HG03439 (cell line): ENCODE measurements at regions not wholly inside any gene's neighbourhood (a gene's known extent, or its start where the extent isn't known, plus 50 kb on each side); places are given as distances from the start of the nearest gene placed in this dataset.

Experiments used
- ATAC-seq: cut with Tn5 transposase; IDR thresholded peaks from one replicate; pipeline ENCODE4 v1.9.1; 2021; ENCODE audit warnings: mild to moderate bottlenecking, moderate library complexity; ENCODE audit not compliant: unreplicated experiment

GRCh38 chr2:67701011-67701410, 303.9 kb downstream of the ETAA1 start:
- no peak for ATAC-seq

DNA sequence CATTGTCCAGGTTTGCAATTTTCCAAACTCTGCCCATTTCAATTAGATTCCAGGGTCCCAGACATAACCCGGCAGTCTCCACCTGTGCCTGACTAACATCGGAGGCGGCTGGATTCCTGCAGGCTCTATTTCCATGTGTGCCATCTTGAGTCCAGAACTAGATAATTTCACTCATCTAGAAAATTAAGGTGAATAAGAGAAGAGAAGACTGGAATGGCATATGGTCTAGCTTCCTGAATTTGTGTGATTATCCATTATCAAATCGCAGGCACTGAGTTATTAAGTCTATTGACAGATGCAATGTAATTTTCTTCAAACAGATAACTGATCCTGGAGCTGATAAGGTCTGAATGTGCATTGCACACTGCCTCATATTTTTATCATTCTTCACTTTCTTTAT, 305.2 kb downstream of the ETAA1 start:
- ATAC-seq, result no peak

DNA sequence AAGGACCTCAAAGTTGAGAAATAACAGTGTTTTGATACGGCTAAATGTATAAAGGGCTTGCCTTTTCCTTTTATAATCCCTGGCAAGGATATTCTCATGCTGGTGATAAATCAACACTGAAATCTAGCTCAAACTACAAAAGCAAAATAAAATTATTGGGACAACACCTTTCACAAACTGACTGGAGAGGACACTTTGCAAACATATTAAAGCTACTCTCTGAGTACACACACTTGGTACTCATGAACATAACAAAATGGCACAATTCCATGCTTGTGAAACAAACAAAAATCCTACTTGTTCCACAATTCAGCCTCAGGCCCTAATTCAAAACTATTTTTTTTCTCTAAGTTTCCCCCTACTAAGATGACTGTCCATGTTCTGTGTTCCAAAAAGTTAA, 305.8 kb downstream of the ETAA1 start:
- no peak for ATAC-seq

- ATAC-seq, result no peak
These were observed 308.9 kb downstream of the ETAA1 start for GRCh38 chr2:67706082-67706481.

GRCh38 chr2:67707896-67708295, 310.8 kb downstream of the ETAA1 start:
- ATAC-seq, result no peak

DNA sequence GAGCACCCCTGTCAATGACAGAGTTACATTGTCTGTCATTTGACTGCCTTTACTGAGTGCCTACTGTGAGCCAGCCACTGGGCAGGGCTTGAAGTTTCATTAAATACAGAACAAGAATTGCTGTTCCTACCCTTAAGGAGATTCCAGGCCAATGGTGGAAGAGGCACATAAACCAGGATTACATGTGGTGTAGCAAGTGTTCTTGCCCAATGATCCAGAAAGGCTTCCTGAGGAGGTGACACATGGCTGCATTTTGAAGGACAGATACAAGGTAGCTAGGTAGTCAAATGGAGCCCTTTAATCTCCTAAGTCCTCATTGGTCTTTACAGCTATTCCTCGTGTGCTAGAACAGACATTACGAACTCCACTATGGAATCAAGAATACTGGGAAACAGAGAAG, 312.7 kb downstream of the ETAA1 start:
- no peak for ATAC-seq

- ATAC-seq, result no peak
These were observed 315.4 kb downstream of the ETAA1 start for GRCh38 chr2:67712484-67712883.

DNA sequence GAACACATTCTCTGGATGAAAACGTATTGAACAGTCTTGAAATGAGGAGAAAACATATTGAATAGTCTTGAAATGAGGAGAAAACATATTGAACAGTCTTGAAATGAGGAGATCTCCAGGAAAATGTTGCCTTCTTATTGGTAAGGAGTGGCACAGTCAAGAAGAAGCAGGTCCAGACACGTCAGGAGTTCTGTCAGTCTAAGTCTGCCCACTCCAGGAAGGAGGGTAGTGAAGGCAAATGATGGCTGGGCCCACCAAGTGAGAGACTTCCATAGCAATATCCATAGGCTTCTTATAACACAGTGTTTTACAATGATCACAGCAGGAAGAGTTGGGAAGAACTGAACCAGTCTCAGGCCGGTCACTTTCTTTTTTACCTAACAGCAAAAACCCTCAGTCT, 316.2 kb downstream of the ETAA1 start:
- no peak for ATAC-seq

DNA sequence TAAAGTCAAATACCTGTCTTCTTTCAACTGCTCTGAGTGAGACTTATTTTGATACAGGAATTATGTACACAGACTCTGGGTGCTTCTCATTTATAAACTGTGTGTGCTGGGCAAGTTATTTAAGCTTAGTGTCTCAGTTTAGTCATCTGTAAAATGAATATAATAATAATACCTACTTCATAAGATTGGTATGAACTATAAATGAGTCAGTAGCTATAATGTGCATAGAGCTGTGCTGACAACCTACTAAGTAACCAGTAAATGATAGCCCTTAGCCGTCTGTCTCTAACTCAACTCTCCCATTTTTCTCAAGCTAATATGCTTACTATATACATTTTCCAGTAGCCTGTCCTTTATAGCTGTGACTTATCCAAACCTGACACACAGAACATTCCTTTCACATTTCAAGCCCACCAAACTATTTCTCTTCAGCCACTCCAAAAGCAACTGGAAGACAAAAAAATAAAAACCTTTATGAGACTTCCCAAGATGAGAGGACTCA, 319.8 kb downstream of the ETAA1 start:
- ATAC-seq, result no peak

DNA sequence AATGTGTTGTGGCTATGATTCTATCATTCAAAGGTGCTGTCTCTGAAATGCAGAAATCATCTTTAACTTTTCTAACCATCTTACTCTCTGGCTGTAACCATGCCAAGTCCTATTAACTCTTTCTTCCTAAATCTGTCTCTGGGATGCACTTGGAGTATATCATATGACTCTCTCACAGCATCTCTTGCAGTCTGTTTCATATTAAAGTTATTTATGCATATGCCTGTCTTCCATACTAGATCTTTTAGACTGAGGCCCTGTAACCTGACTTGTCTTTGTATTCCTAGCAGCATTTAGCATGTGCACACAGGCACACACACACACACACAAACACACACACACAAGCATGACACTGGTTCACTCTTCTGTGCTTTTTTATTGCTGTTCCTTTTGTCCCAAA, 320.6 kb downstream of the ETAA1 start:
- no peak for ATAC-seq

DNA sequence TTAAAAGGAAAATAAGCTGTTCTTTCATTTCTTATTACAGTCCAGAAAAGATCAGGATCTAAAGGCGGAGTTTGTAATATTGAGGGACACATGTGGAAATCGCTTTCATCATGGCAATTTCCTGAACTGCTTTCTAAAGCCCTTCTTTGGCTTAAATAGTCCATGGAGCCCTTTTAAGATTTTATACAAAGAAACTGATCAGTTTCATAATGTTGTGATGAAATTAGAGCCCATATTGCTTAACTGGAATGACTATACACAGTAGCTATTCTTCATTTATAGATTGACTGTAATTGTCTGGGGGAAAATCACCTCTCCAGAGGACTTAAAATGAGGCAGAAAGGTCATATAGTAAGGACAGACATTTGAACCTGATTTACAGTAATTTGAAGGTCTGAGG, 322.2 kb downstream of the ETAA1 start:
- ATAC-seq, result no peak

- ATAC-seq, result no peak
These were observed 324.4 kb downstream of the ETAA1 start for GRCh38 chr2:67721516-67721915.

DNA sequence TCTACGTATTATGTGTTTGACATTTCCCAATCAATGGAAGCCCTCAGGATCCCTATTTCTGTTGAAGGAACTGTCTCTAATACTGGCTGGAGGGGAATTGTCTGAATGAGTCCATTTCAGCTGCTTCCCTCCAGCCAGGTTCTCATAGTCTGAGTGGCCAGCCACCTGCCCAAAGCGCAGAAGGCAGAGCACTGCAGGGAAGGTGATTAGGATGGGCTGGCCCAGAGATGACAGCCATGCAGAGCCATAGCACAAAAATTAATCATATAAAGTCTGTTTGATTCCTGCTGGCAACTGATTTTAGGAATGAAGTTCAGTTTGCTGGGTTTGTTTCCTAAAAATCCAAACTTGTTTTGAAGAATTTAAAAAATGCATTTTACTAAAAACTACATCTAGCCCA, 327.1 kb downstream of the ETAA1 start:
- ATAC-seq, result no peak

DNA sequence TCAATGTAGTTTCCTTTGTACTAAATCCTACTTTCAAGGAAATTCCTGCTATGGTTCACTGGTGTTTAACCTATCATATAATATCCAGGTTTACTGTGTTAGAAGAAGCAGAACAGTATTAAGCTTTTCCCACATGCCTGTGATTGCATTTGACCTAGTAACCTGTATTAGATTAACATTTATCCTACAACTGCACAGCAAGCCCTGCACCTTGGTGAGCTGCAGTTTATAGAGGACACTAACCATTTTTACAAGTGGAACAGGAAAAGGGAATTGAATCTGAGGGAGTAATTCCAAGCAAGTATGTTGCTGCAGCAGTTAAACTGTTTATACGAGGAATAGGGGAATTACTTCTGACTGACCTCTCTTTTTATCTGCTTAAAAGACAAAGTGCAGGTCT, 328.6 kb downstream of the ETAA1 start:
- no peak for ATAC-seq

DNA sequence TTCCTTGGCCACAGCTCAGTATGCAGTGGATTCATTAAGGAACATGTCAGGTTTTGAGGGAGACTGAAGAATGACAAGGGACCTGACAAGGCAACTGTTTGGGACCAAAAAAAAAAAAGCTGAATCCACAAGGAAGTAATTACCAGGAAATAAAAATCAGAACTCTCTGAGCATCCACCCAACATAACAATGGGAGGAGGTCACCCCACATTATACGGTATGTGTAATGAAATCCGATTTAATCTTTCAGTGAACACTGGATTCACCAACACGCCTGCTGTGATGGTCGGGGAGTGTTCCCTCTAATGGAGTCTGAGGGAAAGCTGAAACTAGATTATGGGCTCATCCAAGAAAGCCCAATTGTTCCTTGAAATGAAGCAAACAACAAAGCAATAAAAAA, 329.3 kb downstream of the ETAA1 start:
- ATAC-seq, result no peak

DNA sequence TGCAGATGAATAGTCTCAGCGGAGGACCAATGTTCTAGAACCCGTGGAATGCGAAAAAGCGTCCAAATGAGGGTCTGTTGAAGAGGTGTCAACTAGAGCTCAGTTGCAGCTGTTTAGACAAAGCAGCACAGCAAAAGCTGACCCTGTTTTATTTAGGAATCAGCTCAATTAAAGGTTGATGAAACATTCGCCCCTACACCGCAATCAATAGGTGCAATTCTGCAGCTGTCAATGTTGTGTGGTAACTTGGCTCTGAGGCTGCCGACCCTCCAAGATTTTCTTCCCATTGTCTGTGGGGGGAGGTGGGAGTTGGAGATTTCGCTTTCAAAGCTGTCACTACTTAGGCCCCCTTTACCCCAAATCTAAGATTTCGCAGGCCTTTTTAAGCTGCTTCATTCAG, 330.0 kb downstream of the ETAA1 start:
- ATAC-seq, result no peak

GRCh38 chr2:67727623-67728022, 330.5 kb downstream of the ETAA1 start:
- no peak for ATAC-seq

DNA sequence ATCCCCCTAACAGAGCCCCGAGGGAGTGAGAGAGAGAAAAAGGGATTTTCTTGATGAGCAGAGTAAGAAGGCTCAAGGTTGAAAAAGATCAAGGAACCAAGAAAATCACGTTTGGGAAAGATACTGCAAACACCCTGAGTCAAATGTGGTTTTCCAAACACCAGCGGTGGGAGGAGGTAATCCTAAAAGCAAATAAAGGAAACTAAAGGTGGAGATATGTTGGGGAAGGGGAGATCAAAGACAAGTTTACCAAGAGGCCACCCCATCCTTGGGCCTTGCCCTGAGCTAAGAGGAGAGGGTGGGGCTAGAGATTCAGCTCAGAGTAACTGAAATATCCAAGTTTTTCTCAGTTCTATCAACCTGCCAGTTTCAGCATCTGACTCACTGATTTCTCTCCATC, 332.3 kb downstream of the ETAA1 start:
- ATAC-seq, result no peak

DNA sequence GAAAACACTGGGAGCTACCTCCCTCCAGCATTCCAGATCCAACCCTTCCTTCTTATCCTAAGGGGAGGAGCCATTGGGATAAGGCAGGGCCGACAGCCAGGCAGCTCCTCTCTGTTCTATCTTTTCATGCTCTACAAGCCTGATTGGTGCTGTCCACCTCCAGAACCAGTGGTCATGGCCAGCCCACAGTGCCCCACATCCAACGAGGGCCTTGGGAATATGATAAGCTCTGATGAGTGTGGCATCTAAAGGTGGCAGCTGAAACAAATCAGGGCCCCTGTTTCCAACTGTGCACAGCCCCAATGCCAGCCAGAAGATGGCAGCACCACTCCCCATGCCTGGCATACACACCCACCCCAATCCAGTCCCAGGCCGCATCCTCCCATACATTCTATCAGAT, 329.3 kb downstream of the C1D start:
- ATAC-seq, result no peak

GRCh38 chr2:67752199-67752598, 310.6 kb downstream of the C1D start:
- no peak for ATAC-seq

DNA sequence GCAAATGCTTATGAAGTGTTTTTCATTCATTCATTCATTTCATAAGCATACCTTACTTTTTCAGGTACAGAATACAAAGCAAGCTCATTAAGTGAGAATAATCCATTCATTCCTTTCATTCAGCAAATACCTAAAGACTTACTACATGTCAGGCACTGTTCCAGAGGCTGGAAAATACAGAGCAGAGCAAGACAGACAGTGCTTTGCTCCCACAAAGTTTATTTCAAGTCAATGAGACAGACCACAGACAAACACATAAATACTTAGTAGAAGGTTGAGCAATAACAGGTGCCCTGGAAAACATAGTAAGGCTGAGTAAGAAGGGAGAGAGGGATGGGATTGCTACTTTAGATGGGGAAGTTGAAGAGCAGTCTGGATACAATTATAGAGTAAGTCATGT, 309.8 kb downstream of the C1D start:
- ATAC-seq, result no peak

DNA sequence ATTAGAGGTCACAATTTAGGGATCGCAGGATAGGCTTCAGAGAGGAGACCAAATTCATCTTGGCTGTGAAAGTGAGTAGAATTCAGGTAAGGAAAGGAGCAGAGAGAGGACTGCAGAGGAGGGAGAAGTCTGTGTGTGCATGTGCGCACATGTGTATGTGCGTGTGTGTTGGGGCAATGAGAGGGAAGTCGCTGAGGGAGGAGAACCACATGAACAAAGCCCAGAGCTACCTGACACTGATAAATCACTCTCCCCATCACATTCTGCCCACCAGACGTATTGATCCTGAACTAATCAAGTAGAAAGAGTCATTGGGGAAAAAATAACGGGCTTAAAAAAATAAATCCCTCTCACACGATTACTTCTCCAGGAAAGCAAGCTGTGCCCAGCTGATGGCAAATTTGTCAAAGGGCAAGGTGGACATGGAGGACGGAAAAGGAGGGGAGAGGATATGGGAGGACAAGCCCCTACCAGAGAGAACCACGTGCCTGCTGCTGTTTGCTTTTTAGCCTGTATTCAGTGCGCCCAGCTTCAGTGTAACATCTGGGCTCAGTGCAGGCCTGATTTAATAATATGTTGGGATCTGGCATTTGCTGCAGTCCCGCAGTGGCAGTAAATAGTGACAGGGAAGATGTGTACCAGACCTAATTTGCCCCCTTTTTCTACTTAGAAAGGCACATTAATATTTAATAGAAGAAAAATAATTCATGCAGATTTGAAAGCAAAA, 307.5 kb downstream of the C1D start:
- no peak for ATAC-seq

- no peak for ATAC-seq
These were observed 301.8 kb downstream of the C1D start for GRCh38 chr2:67760995-67761394.
